Esophagus mucosa (tissue), 1 donor: ENCODE measurements at regions not wholly inside any gene's neighbourhood (a gene's known extent, or its start where the extent isn't known, plus 50 kb on each side); places are given as distances from the start of the nearest gene placed in this dataset.
"Not testable (repeated sequence)": the region's sequence is repeated elsewhere in the genome, so short reads cannot be mapped to it uniquely, and the experiment has no call there.

ENCODE experiments used
- ATAC-seq: fragments of 200-7000 bp; cut with Tn5 transposase; one replicate; pipeline ENCODE4 v1.9.1; 2020
- donor health status: DM: yes; HTN: yes; CAD: no.

- ATAC-seq: no peak
Measured at GRCh38 chr2:38483776-38484501, 106.9 kb upstream of the ATL2 start.

GRCh38 chr2:38482710-38483109 is 105.6 kb upstream of the ATL2 start:
- ATAC-seq: not testable (repeated sequence)

- no peak for ATAC-seq
Measured at GRCh38 chr2:38480617-38481016, 103.5 kb upstream of the ATL2 start.

GRCh38 chr2:38477006-38477405 is 99.9 kb upstream of the ATL2 start:
- ATAC-seq: no peak

GRCh38 chr2:38475567-38475881 is 98.5 kb upstream of the ATL2 start:
- no peak for ATAC-seq

- no peak for ATAC-seq
Measured at GRCh38 chr2:38474715-38475566, 97.9 kb upstream of the ATL2 start.

- ATAC-seq: no peak
Measured at GRCh38 chr2:38474021-38474456, 97.0 kb upstream of the ATL2 start.

GRCh38 chr2:38473333-38474005 is 96.4 kb upstream of the ATL2 start:
- no peak for ATAC-seq

GRCh38 chr2:38470115-38470514 is 93.0 kb upstream of the ATL2 start:
- ATAC-seq: no peak

- no peak for ATAC-seq
Measured at GRCh38 chr2:38467768-38468455, 90.8 kb upstream of the ATL2 start.

GRCh38 chr2:38466876-38467767 is 90.0 kb upstream of the ATL2 start:
- ATAC-seq: no peak

- ATAC-seq: no peak
Measured at GRCh38 chr2:38466409-38466808, 89.3 kb upstream of the ATL2 start.

GRCh38 chr2:38465789-38466127 is 88.7 kb upstream of the ATL2 start:
- no peak for ATAC-seq

- ATAC-seq: no peak
Measured at GRCh38 chr2:38464971-38465788, 88.1 kb upstream of the ATL2 start.

GRCh38 chr2:38463752-38464151 is 86.7 kb upstream of the ATL2 start:
- ATAC-seq: no peak

GRCh38 chr2:38462121-38462661 is 85.1 kb upstream of the ATL2 start:
- ATAC-seq: peak; percentile 95

- no peak for ATAC-seq
Measured at GRCh38 chr2:38461470-38461869, 84.4 kb upstream of the ATL2 start.

GRCh38 chr2:38460313-38460712 is 83.2 kb upstream of the ATL2 start:
- no peak for ATAC-seq

GRCh38 chr2:38454081-38454480 is 77.0 kb upstream of the ATL2 start:
- peak; percentile 97 for ATAC-seq

GRCh38 chr2:38451778-38452177 is 74.7 kb upstream of the ATL2 start:
- not testable (repeated sequence) for ATAC-seq

- ATAC-seq: no peak
Measured at GRCh38 chr2:38450509-38450908, 73.4 kb upstream of the ATL2 start.
